A549 (cell line): ENCODE measurements at regions not wholly inside any gene's neighbourhood (a gene's known extent, or its start where the extent isn't known, plus 50 kb on each side); places are given as distances from the start of the nearest gene placed in this dataset.
"Not testable (repeated sequence)": the region's sequence is repeated elsewhere in the genome, so short reads cannot be mapped to it uniquely, and the experiment has no call there.

Experiments used
- CBX2 ChIP-seq: fragments of 200-600 bp; sonication (generic); IDR thresholded peaks from 2 replicates; pipeline ENCODE4 v1.6.1; 2016; ENCODE audit warnings: low read depth, mild to moderate bottlenecking, borderline replicate concordance
- CHD4 ChIP-seq: fragments of 200-600 bp; sonication (generic); IDR thresholded peaks from 2 replicates; pipeline ENCODE4 v1.6.1; 2016; ENCODE audit warnings: antibody characterized with exemption, mild to moderate bottlenecking, borderline replicate concordance
- EHF ChIP-seq: fragments of 250-450 bp; sonication (Bioruptor Pico); IDR thresholded peaks from 2 replicates; pipeline ENCODE4 v1.5.0; 2020; ENCODE audit warnings: mild to moderate bottlenecking
- POLR2AphosphoS2 ChIP-seq: conservative IDR thresholded peaks from 2 replicates; pipeline ENCODE4 v1.6.1; 2012; ENCODE audit warnings: low read length, improper control_type of control experiment, inconsistent platforms
- TF ChIP-seq, protein P1 (sequence below): fragments of 200-600 bp; sonication (generic); IDR thresholded peaks from 2 replicates; pipeline ENCODE4 v1.6.1; 2016; ENCODE audit warnings: antibody characterized with exemption, mild to moderate bottlenecking, moderate library complexity
- TF ChIP-seq, protein P2 (sequence below): fragments of >200 bp; sonication (Bioruptor Twin); formaldehyde crosslinking; IDR thresholded peaks from 3 replicates; pipeline ENCODE4 v1.5.1; 2016

DNA sequence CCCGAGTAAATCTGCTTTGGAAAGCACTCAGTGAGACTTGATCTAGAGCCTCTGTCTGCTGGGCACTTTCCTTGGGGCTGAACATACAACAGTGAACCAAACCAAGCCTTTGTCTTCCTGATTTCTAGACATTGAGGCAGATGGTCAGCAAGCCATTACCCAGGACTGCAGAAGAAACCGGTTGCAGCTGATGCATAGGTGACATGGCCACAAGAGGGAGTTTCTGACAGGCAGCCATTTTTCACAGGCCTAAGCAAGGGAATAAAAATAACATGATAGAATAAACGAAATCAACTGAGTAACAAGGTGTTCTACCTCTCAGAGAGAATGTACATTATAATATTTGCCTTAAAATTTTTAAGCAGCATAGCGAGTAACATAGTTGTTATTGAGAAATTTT, 391.1 kb downstream of the DAZ2 start:
- TF ChIP-seq CHD4; CBX2; EHF (CRISPR knock-in tag); POLR2AphosphoS2: not testable (repeated sequence)
- TF ChIP-seq, protein P1, sequence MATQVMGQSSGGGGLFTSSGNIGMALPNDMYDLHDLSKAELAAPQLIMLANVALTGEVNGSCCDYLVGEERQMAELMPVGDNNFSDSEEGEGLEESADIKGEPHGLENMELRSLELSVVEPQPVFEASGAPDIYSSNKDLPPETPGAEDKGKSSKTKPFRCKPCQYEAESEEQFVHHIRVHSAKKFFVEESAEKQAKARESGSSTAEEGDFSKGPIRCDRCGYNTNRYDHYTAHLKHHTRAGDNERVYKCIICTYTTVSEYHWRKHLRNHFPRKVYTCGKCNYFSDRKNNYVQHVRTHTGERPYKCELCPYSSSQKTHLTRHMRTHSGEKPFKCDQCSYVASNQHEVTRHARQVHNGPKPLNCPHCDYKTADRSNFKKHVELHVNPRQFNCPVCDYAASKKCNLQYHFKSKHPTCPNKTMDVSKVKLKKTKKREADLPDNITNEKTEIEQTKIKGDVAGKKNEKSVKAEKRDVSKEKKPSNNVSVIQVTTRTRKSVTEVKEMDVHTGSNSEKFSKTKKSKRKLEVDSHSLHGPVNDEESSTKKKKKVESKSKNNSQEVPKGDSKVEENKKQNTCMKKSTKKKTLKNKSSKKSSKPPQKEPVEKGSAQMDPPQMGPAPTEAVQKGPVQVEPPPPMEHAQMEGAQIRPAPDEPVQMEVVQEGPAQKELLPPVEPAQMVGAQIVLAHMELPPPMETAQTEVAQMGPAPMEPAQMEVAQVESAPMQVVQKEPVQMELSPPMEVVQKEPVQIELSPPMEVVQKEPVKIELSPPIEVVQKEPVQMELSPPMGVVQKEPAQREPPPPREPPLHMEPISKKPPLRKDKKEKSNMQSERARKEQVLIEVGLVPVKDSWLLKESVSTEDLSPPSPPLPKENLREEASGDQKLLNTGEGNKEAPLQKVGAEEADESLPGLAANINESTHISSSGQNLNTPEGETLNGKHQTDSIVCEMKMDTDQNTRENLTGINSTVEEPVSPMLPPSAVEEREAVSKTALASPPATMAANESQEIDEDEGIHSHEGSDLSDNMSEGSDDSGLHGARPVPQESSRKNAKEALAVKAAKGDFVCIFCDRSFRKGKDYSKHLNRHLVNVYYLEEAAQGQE, result not testable (repeated sequence)
- TF ChIP-seq, protein P2, sequence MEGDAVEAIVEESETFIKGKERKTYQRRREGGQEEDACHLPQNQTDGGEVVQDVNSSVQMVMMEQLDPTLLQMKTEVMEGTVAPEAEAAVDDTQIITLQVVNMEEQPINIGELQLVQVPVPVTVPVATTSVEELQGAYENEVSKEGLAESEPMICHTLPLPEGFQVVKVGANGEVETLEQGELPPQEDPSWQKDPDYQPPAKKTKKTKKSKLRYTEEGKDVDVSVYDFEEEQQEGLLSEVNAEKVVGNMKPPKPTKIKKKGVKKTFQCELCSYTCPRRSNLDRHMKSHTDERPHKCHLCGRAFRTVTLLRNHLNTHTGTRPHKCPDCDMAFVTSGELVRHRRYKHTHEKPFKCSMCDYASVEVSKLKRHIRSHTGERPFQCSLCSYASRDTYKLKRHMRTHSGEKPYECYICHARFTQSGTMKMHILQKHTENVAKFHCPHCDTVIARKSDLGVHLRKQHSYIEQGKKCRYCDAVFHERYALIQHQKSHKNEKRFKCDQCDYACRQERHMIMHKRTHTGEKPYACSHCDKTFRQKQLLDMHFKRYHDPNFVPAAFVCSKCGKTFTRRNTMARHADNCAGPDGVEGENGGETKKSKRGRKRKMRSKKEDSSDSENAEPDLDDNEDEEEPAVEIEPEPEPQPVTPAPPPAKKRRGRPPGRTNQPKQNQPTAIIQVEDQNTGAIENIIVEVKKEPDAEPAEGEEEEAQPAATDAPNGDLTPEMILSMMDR, result not testable (repeated sequence)
